Middle frontal gyrus (tissue), 1 donor: ENCODE measurements at regions not wholly inside any gene's neighbourhood (a gene's known extent, or its start where the extent isn't known, plus 50 kb on each side); places are given as distances from the start of the nearest gene placed in this dataset.
A peak's percentile ranks its signal among the peaks of the same experiment; 100 is the strongest.

Source experiments
- DNase-seq: peaks from one replicate; pipeline ENCODE4 v3.0.0-alpha.2; 2015; ENCODE audit warnings: low spot score; ENCODE audit errors: extremely low spot score

DNA sequence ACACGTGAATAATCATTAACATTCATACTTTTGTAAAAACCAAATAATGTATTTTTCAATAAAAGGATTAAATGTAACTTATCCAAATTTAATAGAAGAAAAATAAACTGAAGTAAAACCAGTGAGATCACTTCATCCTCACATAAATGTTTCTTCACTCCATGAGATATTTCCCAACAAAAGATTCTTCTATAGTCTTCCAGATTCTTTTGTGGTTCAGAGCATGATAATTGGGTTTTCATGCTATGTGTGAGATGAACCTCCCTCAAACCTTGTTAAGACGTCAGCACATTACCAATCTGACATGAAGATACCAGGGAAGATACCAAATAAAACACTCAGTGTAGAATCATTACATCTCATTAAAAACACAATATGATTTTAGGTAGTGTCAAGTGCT lies 62.9 kb upstream of the OXGR1 start:
- no peak for DNase-seq

DNA sequence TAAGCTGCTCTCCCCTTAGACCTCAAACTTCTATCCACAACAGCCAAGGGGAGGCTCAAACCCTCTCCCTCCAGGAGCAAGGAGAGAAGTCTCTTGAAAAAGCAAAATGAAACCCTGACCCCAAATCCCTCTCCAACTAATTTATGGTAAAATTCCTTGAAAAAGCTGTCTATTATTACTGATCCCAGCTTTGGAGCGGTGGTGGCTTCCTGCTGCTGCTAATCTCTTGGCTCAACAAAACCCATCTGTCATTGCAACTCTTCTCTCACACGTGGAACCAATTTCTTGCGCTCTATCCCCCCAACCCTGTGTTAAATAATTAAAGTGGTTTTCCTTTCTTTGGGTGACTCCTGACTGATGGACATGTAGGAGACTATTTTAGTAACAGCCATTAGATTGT lies 64.1 kb upstream of the OXGR1 start:
- no peak for DNase-seq

DNA sequence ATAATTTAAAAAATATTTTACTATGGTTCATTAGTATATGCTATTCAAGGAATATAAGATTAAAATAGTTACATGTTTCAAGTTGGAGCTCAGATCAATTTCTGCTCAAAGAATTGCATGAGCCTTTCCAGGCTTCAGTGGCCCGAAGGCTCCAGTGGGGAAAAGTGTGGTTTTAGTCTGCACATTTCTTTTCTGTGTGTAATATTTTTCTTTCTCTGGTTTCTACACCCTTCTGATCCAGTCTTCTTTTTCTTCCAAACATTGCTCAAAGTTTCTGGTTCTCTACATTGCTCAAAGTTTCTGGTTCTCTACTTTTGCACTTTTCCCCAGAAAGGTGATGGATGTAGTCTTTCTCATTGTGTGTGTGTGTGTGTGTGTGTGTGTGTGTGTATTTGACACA lies 64.7 kb upstream of the OXGR1 start:
- no peak for DNase-seq

DNA sequence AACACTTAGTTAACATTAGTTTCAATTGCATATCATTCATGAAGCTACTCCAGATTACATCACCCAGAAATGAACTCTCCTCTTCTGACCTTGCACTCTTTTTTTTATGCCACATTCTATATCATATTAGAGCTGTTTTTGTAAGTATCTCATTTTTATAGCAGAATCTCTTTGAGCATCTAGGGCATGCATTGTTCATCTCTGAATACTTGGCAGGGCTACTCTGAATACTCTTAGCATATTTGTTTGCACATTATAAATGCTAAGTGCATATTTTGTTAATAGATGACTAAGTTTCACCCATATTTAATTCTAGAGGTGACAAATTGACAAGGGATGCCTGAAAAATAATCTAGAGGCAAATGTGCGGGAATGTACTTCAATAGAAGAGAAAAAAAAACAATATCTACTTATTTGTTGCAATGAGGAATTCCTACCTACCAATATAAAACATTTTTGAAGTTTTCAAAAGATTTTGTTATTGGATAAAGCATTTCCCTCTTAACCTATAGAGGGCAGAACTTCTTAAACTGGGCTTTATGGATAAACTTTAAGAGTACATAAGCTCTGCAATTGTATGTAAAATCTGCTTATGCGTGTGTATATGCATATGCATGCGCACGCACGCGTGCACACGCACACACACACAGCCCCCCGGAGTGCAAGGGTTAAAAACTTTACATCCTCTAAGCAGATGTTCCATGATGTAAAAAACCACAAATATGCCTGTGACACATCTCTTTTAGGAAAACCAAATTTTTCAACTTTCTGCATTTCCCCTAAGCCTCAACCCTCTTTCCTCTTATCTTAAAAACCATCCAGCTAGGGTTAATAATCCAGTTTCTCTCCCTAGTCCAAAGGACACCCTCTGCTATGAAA lies 73.0 kb upstream of the OXGR1 start:
- DNase-seq = no peak

DNA sequence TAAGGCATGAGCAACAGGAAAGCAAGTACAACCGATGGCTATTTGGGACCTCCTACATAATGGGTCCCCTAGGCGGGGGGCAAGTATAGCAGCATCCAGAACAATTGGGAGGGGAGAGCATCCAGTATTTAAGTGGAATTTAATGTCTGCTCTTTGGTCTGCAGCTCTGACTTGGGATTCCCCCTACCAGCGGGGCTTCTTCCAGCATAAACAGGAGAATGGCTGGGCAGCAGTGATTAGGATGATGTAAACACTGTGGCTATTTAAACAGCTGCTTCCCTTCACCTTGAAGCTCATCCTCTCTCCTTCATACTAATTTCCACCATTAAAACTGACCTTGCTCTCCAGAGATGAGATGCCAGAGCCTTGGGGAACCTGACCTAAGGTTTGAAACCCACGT lies 73.9 kb upstream of the OXGR1 start:
- DNase-seq = no peak

DNA sequence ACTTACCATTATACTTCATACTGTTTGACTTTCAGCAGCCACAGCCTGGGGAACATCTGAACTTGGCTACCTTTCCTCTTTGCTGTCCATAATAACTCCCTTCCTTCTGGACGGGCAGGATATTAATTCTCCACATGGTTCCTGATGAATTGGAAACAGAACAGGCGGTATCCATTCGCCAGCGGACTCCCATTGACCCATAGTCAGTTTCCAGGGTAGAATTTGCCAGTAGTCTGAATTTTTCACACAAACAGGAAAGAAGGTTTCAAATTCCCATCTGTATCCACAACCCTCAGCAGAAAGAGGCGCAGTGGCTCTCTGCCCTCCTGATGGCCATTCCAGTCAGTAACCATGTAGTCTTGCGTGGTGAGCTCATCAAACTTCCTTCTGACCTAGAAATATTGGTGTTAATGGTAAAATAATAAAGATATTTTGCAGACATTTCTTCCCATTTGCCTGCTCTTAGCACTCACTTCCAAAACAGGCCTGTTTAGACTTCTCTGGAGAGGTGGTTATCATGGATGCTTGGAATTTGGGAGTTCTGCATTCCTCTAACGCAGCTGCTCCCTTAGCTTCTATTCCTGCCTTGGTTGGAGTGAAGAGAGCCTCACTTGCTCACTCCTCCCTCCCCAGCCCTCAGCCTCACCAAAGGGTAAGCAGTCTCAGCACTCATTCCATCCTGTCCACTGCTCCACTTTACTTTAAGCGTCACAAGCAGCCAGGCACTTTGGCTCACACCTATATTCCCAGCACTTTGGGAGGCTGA lies 75.0 kb upstream of the OXGR1 start:
- no peak for DNase-seq

DNA sequence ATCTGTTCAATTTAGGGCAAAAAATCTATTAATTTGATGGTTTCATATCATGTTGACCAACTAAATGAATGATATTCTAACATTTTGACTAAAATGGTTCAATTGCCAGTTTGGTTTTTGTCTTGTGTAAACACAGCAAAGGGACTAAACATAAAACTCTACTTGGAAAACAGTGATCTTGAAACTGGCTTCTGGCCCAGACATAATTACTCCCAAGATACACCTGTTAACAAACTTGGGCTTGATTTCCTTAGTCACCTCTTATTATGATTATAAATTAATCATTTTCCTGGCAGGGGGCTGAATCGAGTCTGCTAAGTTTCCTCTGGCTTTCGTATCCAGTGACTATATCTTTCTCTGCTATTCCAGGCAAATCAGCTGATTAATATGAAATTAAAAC lies 78.0 kb upstream of the OXGR1 start:
- no peak for DNase-seq

DNA sequence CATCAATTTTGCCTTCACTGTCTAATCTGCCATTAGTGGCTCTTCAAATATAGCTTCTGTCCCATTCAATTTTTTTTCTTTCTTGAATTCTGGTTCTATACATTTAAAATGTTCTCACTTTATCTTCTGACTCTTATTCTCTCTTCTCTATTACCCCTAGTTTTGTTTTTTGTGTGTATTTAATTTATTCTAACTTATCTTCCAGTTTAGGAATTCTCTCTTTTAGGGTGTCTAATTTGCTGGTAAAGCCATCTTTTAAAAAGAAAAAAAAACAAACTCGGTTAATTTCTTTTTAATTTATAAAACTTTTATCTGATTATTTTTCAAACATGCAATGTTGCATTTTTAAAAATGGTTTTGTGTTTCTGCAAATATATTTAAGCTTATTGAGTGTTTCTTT lies 80.3 kb upstream of the OXGR1 start:
- no peak for DNase-seq

DNA sequence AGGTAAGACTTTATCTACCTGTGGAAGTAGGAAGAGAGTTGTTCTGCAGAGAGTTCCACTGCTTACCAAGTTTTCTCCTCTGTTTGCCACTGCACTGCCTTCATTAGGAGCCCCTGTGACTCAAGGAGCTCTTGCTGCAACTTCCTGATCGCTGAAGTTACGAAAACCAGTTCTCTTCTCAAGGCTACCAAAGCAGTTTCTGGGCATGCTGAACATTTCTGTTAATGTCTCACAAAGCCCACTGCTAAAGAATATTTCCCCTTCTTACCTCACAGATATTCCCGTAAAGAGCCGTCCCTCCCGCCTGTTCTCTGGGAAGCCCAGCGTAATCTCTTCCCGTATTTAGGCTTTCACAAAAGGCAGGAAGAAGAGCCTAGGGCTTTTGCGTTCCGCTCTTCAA lies 82.6 kb upstream of the OXGR1 start:
- no peak for DNase-seq

DNA sequence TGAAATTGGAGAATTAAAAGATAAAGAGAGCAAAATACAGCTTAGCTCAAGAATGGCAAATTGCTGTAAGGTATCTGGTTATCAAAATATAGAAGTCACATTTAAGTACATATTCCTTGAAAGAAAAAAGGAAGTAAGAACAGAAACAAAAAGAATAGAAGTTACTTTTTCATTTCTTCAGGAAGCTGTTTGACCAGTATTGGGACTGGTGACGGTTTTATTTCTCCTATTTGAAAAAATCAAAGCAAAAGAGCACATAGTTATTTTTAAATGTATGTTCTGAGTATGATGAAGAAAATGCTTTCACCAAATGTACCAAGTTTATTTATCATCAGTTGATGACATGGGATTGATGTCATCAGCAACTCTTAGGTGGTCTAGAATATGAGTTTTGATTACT lies 83.1 kb upstream of the OXGR1 start:
- DNase-seq = no peak

DNA sequence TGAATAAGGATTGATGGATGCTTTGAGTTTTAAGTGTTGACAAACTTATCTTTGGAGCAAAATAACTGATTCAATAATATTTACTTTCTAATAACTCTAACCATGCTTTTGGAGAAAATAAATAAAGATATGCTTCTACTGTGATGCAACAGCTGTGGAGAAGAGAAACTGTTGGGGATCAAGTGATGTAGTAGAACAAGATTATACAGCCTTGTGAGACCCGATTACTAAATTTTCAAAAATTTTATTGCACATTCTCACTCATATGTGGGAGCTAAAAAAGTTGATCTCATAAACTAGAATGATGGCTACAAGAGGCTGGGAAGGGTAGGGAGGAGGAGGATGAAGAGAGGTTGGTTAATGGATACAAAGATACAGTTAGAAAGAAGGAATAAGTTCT lies 85.5 kb upstream of the OXGR1 start:
- DNase-seq = no peak

DNA sequence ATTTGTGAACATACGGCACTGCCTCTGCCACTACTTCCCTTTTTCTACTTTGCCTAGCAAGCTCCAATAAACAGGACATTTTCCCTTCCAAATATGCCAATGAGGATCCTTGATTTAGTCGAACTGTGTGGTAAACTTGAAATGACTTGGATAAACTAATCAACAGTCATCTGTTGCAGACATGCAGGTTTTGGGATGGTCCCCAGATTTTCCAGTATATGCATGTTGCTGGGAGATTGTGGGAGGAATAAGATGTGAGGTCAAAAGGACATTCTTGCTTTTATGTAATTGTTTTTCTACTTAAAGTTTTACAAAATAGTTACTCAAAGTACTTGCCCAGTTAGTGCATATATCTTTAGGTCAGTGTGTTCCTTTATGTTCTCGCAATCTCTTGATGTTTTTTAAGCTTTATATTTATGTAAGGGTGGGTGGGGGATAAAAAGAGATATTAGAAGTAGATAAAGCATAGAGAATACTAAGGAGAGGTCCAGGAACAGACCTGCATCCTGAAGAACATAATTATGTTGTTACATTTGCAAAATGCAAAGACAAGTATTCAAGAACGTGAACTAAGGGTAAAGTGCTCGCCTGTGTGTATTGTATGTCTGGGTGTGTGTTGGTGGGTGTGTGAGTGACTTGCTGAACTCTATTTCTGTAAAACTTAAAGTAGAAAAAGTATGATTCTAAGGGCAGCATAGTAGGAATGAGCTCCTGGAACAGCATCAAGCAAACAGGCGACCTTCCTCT lies 88.4 kb upstream of the OXGR1 start:
- DNase-seq = no peak

DNA sequence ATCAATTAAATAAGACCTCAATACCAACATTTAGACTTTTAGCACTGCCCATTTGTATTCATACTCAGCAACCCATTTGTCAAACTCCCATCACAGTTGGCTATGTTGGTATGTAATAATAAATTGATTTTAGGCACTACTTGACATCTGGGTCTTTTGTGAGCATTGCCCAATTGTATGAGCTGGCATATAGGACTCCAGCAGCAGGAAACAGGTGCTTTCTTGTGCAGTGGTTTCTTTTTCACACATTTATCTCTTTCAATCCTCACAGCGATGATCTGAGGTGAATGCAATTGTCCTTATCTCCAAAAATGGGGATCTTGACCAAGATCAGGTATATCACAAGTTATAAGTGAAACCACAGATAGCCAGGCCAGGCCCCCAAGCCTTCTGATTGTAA lies 96.9 kb upstream of the OXGR1 start:
- DNase-seq = no peak

DNA sequence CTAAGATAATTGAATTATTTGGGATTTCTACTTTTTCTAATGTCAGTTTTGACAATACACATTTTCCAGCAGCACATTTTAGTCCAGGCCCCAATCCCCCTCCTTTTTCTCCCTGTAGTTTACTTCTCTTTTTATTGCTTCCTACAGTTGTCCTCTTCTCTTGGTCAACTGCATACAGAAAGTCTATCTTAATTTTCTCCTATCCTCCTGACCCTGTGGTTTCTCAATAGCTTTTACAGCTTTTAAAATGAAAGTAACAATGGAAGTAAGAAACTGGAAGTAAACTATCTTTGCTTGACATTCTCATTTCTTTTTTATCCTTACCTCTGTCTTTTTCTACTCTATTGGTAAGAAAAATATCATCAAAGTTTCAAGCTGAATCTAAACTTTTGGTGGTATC lies 106.5 kb upstream of the OXGR1 start:
- no peak for DNase-seq

DNA sequence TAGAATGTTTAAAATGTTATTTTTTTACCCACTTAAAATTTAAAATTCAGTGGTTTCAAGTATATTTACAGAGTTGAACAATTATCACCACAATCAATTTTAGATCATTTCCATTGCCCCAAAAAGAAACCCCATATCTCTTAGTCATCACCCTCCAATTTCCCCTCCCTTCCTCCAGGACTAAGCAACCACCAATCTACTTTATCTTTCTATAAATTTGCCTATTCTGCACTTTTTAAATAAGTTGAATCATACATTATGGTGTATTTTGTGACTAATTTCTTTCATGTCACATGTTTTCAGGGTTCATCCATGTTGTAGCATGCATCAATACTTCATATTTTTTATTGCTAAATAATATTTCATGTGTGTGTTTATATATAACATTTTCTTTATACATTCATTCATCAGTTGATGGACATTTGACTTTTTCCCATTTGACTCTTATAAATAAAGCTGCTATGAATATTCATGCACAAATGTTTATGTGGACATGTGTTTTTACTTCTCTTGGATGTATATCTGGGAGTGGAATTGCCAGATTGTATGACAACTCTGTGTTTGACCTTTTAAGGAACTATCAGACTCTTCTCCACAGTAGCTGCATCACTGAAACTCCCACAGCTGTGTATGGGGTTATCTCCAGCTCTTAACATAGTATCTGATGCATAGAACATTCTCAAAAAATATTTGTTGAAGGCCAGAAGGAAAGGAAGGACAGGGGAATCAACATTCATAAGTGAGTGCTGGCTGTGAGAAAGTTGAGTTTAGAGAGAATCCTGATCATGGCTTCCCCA lies 107.8 kb upstream of the OXGR1 start:
- DNase-seq = no peak

DNA sequence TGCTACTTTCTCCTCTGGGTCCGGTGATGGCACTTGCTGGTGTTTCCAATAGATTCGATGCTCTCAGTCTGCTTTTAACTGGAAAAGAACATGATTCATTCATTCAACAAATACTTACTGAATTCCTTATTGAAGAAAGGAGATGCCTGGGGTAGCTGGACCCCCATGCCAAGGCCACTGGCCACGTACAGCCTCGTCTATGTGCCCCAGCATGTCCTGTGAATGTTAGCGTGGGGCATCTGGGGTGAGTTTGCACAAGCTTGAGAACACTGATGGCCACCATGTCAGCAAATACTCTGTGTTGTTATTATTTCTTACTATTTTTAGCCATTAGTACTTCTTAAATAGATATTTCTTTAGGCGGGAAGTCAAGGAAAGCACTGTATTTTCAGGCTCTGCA lies 112.0 kb upstream of the OXGR1 start:
- no peak for DNase-seq

DNA sequence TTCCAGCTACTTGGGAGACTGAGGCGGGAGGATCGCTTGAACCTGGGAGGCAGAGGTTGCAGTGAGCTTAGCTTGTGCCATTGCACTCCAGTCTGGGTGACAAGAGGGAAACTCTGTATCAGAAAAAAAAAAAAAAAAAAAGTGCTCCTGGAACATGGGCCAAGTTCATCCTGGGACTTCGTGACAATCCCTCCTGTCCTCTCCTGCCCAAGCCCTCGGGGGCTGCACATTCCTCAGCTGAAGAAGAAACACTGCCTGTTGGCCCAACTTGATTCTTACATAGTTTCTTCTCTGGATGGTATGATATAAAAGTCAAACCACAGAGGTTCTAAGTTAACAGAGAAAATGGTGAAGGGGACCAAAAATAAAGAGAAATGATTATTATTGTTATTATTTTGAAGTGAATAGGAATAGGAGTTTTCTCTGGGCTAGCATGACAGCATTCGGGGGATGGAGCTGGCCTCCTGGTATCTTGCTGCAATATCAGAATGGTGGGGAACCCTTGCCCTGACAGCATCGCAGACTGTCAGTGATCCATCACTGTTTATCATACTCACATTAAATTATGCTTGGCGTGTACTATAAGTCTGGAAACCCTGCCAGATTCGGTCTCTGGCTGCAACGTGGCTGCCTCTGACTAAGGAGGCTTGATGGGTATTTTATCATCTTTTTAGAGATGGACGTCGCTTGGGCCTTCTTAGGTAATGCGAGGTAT lies 113.7 kb upstream of the OXGR1 start:
- no peak for DNase-seq

DNA sequence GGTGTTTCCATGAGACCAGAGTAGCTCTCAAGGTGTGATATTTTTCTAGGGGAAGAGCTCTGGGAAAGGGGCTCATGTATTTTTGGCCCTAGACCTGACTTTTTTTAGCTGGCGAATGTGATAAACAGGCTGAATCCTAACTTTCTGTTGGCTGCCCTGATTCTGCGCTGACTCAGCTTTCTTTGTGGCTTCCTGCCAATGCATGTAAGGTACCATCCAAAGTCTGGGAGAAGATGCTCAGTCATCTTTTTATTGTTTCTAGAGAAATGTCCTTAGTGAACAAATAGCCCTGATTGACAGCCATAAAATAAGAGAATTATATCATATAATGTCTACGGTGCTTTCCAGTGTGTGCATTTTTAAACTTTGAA lies 113.6 kb upstream of the MBNL2 start:
- DNase-seq = no peak

DNA sequence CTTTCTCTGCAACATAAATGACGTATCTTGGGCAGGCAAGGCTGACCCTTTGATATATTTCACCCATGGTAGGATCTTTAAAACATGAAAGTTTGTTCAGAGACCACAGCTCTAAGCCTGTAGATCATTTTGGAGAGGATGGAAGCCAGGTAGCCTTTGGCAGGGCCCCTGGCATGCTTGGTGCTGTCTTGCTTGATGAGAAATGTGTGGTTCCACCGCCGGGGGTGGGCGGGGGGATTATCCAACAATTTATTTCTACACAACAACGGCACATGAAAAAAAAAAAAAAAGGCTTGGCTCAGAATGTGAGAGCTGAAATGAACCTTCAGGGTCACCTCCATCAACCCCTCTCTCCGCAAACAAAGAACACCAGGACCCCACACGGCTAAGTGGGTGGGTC lies 112.9 kb upstream of the MBNL2 start:
- DNase-seq = no peak

DNA sequence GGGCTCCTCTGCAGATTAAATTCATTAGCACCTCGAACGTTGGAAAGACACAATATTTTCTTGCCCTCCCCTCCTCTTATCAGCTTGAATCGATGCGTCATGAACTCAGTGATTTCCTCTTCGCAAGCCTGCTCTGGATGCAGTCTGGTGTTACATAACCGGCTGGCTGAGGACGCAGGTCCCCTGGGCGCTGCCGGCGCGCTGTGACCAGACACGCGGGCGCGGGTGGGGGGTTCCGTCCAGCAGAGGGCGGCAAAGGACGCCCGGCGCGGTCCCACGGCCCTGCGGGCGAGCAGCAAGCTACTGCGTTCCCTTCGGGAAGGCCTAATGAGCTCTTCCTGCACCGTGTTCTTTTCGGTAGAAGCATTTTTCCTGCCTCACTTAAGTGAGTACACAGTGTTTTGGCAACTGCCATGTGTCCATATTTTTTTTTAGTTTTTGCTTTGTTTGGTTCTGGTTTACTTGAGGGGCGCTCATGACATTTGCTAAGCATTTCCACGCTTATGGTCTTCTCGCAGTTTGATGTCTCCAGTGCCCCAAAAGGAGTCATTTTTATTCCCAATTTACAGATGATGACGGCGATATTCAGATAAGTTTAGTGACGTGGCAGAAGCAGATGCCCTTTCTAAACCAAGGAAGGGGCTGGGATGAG lies 112.2 kb upstream of the MBNL2 start:
- DNase-seq = peak; percentile 85
